Endothelial cell of umbilical vein (primary cell): ENCODE measurements at regions not wholly inside any gene's neighbourhood (a gene's known extent, or its start where the extent isn't known, plus 50 kb on each side); places are given as distances from the start of the nearest gene placed in this dataset.

Experiments used
- BruUV-seq: library from RNA; stranded (reverse); fragments of 400-500 nt; replicated peaks from 2 replicates; lab custom pipeline; 2021; lab: Mats Ljungman, UMichigan
- CTCF ChIA-PET: fragments of 300-600, 350-600 bp; sonication (Branson Sonifier 250); formaldehyde crosslinking; loops from one replicate; lab custom pipeline; 2021; ENCODE audit warnings: antibody characterized with exemption, inconsistent platforms; lab: Charles Lee
- POLR2A ChIA-PET: fragments of 300-600, 350-600 bp; sonication (Branson Sonifier 250); formaldehyde crosslinking; loops from one replicate; lab custom pipeline; 2021; ENCODE audit warnings: antibody characterized with exemption, inconsistent platforms; lab: Charles Lee
- DNase-seq: peaks from one replicate; pipeline ENCODE4 v3.0.0-alpha.2; 2011; ENCODE audit warnings: low read depth, low spot score
- FAIRE-seq: peaks from 2 replicates; lab custom pipeline; 2011; peaks lifted over from hg19 to GRCh38; lab: Jason Lieb, UNC
- H2AFZ ChIP-seq: 2 replicates; pipeline ENCODE4 v1.6.0; 2012; ENCODE audit warnings: low read depth, low read length, control low read depth, inconsistent platforms
- H3K27ac ChIP-seq: 2 replicates; pipeline ENCODE4 v1.5.1; 2011; ENCODE audit warnings: low read depth, mild to moderate bottlenecking, control low read depth, low read length, moderate library complexity; ENCODE audit not compliant: insufficient read depth
- H3K27me3 ChIP-seq, 2 experiments: 2 replicates each; pipeline versions ENCODE4 v1.6.0 to v1.6.1; 2011; ENCODE audit warnings: low read length in 2 of 2, mixed read lengths in 1 of 2; ENCODE audit not compliant: control insufficient read depth in 2 of 2, insufficient read depth in 2 of 2
- H3K36me3 ChIP-seq, 2 experiments: 2 replicates in 1 of 2; 3 replicates in 1 of 2; pipeline ENCODE4 v1.5.1; 2011; ENCODE audit warnings: low read length in 2 of 2, mild to moderate bottlenecking in 1 of 2, moderate library complexity in 1 of 2; ENCODE audit not compliant: control insufficient read depth in 2 of 2, insufficient read depth in 2 of 2; ENCODE audit errors: extremely low read depth in 1 of 2
- H3K4me1 ChIP-seq: 3 replicates; pipeline ENCODE4 v1.5.1; 2011; ENCODE audit warnings: mild to moderate bottlenecking, low read length; ENCODE audit not compliant: control insufficient read depth, insufficient read depth; ENCODE audit errors: extremely low read depth
- H3K4me2 ChIP-seq: 2 replicates; pipeline ENCODE4 v1.6.1; 2011; ENCODE audit warnings: low read length, control low read depth, mixed read lengths; ENCODE audit not compliant: insufficient read depth
- H3K4me3 ChIP-seq, 3 experiments: fragments of 200-600 bp in 1 of 3; sonication (generic), shearing (Covaris generic) in 1 of 3; replicated peaks in 1 of 3; 2 replicates each; pipeline ENCODE4 v1.5.1; 2011 to 2016; ENCODE audit warnings: control low read depth in 3 of 3, low read length in 3 of 3, mild to moderate bottlenecking in 2 of 3, inconsistent platforms in 1 of 3, low read depth in 1 of 3, moderate library complexity in 1 of 3; ENCODE audit not compliant: insufficient read depth in 1 of 3
- H3K79me2 ChIP-seq: 2 replicates; pipeline ENCODE4 v1.6.0; 2012; ENCODE audit warnings: low read length, inconsistent platforms; ENCODE audit not compliant: control insufficient read depth, insufficient read depth
- H3K9ac ChIP-seq: replicated peaks from 2 replicates; pipeline ENCODE3; 2011; ENCODE audit warnings: low read length, control low read depth; ENCODE audit not compliant: insufficient read depth; ENCODE audit errors: extremely low read depth
- H3K9me1 ChIP-seq: replicated peaks from 3 replicates; pipeline ENCODE4 v1.6.0; 2011; ENCODE audit warnings: mild to moderate bottlenecking, low read length; ENCODE audit not compliant: control insufficient read depth, insufficient read depth; ENCODE audit errors: extremely low read depth
- H3K9me3 ChIP-seq: replicated peaks from 2 replicates; pipeline ENCODE4 v1.5.1; 2012; ENCODE audit warnings: low read length, inconsistent platforms; ENCODE audit not compliant: control insufficient read depth, insufficient read depth
- H4K20me1 ChIP-seq: replicated peaks from 2 replicates; pipeline ENCODE3; 2011; ENCODE audit warnings: mild to moderate bottlenecking, low read length; ENCODE audit not compliant: control insufficient read depth, insufficient read depth; ENCODE audit errors: extremely low read depth
- EZH2 ChIP-seq: IDR thresholded peaks from 2 replicates; pipeline ENCODE4 v1.6.1; 2012; ENCODE audit warnings: borderline replicate concordance, low read depth, mild to moderate bottlenecking, moderate library complexity, low read length, inconsistent platforms; ENCODE audit not compliant: severe bottlenecking
- FOS ChIP-seq: IDR thresholded peaks from 2 replicates; pipeline ENCODE4 v1.6.1; 2011; ENCODE audit warnings: mild to moderate bottlenecking, low read length, moderate library complexity, borderline replicate concordance; ENCODE audit not compliant: insufficient read depth
- GATA2 ChIP-seq: IDR thresholded peaks from 2 replicates; pipeline ENCODE4 v1.7.0; 2011; ENCODE audit warnings: low read depth, mild to moderate bottlenecking, moderate library complexity, mixed read lengths, low read length; ENCODE audit not compliant: insufficient read length, insufficient read depth
- JUN ChIP-seq: IDR thresholded peaks from 2 replicates; pipeline ENCODE4 v1.6.1; 2011; ENCODE audit warnings: borderline replicate concordance, low read depth; ENCODE audit not compliant: insufficient read length, insufficient read depth
- MYC ChIP-seq: IDR thresholded peaks from one replicate; pipeline ENCODE4 v1.6.1; 2011; ENCODE audit warnings: mild to moderate bottlenecking, low read depth, low read length
- POLR2A ChIP-seq: IDR thresholded peaks from 2 replicates; pipeline ENCODE4 v1.6.1; 2012; ENCODE audit warnings: low read depth, mild to moderate bottlenecking, control low read depth, low read length
- POLR2AphosphoS5 ChIP-seq: IDR thresholded peaks from 2 replicates; pipeline ENCODE4 v1.6.1; 2012; ENCODE audit warnings: low read depth, mild to moderate bottlenecking, control low read depth, low read length, moderate library complexity; ENCODE audit not compliant: insufficient read depth
- dilution Hi-C: fragments of 300-500 bp; cut with MboI; formaldehyde crosslinking; loops from one replicate; pipeline ENCODE4 v1.15.0; 2019; ENCODE audit warnings: low sequenced_read_pairs; ENCODE audit not compliant: extremely low pct_ligation_motif_present
- intact Hi-C: fragments of 100-400 bp; cut with micrococcal nuclease; formaldehyde crosslinking; loops from one replicate; pipeline ENCODE4 v1.10.0; 2022
- TF ChIP-seq, protein P1 (sequence below), 2 donors: IDR thresholded peaks; 1 replicate in 1 of 2; 2 replicates in 1 of 2; pipeline ENCODE4 v1.5.1; 2011; ENCODE audit warnings: low read length in 2 of 2, mild to moderate bottlenecking in 2 of 2, moderate library complexity in 2 of 2, control low read depth in 1 of 2, inconsistent platforms in 1 of 2, low read depth in 1 of 2; ENCODE audit not compliant: insufficient read depth in 1 of 2; ENCODE audit errors: extremely low read depth in 1 of 2
- TF ChIP-seq, protein P2 (sequence below): IDR thresholded peaks from 2 replicates; pipeline ENCODE4 v1.6.1; 2011; ENCODE audit not compliant: insufficient read depth, insufficient read length

DNA sequence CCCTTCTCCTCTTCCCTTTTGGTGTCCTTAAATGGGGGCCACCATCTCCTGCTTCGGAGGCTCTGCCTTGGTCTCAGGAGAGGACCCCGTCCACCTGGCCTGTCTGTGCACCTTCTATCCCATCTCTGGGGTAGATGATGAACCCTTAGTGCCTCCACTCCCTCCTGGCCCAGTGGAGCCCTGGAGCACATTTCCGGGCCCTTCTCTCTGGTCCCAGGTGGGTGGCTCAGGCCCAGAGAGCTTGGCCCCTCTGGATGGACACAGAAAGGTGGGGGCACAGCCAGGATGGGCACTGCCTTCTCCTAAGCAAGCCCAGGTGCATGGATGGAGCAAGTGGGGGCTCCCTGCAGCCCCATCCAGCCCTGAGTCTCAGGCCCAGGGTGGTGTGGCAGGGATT lies 121.4 kb upstream of the RET start:
- Histone ChIP-seq H3K79me2 (no peaks in the 10 kb centered on the region), H3K4me1 (no peaks in the 10 kb centered on the region), H2AFZ (no peak overlapping the region), H3K9me3 (no peaks in the 10 kb centered on the region), H3K9ac (no peak overlapping the region), H3K27ac (no peak overlapping the region), H3K4me2 (no peak overlapping the region), H3K36me3 (no peaks in the 10 kb centered on the region), H3K27me3 (peaks cover 0 to 3% of the 10 kb centered on the region in 2 experiments), H4K20me1 (no peaks in the 10 kb centered on the region), H3K4me3 (no peak overlapping the region), H3K9me1 (no peaks in the 10 kb centered on the region)
- TF ChIP-seq POLR2AphosphoS5 (no peak), POLR2A (no peak)
- TF ChIP-seq, protein P1, sequence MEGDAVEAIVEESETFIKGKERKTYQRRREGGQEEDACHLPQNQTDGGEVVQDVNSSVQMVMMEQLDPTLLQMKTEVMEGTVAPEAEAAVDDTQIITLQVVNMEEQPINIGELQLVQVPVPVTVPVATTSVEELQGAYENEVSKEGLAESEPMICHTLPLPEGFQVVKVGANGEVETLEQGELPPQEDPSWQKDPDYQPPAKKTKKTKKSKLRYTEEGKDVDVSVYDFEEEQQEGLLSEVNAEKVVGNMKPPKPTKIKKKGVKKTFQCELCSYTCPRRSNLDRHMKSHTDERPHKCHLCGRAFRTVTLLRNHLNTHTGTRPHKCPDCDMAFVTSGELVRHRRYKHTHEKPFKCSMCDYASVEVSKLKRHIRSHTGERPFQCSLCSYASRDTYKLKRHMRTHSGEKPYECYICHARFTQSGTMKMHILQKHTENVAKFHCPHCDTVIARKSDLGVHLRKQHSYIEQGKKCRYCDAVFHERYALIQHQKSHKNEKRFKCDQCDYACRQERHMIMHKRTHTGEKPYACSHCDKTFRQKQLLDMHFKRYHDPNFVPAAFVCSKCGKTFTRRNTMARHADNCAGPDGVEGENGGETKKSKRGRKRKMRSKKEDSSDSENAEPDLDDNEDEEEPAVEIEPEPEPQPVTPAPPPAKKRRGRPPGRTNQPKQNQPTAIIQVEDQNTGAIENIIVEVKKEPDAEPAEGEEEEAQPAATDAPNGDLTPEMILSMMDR (IDR thresholded peaks at IDR 0.05; ENCODE audit: extremely low read depth in 1 of 2, insufficient read depth in 1 of 2, low read depth in 1 of 2, low read length in 2 of 2) = no peak
- no peak for FAIRE-seq
- dilution Hi-C loops = no loop called here
- intact Hi-C loops = no loop called here
- DNase-seq = no peak
- CTCF ChIA-PET = no interaction called here
- BruUV-seq = no TSS peak
- POLR2A ChIA-PET = no interaction called here

DNA sequence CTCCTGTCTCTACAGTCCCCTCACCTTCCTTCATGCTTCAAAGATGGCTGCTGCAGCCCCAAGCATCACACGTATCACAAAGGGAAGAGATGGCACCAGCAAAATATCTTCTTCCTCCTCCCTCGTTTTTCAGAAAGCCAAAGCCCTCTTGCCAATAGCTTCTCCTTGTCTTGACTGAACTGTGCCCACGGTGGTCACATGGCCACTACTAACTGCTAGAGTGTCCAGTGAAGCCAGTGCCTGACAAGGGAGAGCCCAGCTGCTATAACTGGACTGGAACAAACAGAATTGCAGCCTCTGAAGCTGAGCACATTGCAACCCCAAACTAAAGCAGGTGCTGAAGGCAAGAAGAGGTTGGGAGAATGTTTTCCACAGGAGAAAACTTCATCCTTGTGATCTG lies 120.8 kb upstream of the RET start:
- H3K4me2 ChIP-seq = no peak overlapping the region
- no peaks in the 10 kb centered on the region for H3K27me3 ChIP-seq
- ChIA-PET CTCF (no interaction called here), POLR2A (no interaction called here)
- TF ChIP-seq FOS (no peak), EZH2 (no peak), GATA2 (no peak), POLR2AphosphoS5 (no peak), POLR2A (no peak), MYC (no peak), JUN (no peak)
- TF ChIP-seq, protein P1 (IDR thresholded peaks at IDR 0.05; ENCODE audit: extremely low read depth in 1 of 2, insufficient read depth in 1 of 2, low read depth in 1 of 2, low read length in 2 of 2) = no peak
- TF ChIP-seq, protein P2, sequence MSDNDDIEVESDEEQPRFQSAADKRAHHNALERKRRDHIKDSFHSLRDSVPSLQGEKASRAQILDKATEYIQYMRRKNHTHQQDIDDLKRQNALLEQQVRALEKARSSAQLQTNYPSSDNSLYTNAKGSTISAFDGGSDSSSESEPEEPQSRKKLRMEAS = no peak
- no peaks in the 10 kb centered on the region for H3K36me3 ChIP-seq
- dilution Hi-C loops (no loop called here), intact Hi-C loops (no loop called here)
- FAIRE-seq (no peak), DNase-seq (no peak)
- no peaks in the 10 kb centered on the region for H4K20me1 ChIP-seq
- H3K79me2 ChIP-seq = no peaks in the 10 kb centered on the region
- H3K9ac ChIP-seq = no peak overlapping the region
- no peaks in the 10 kb centered on the region for H3K9me1 ChIP-seq
- no peak overlapping the region for H2AFZ ChIP-seq
- no peaks in the 10 kb centered on the region for H3K9me3 ChIP-seq
- no peak overlapping the region for H3K4me3 ChIP-seq
- no peak overlapping the region for H3K27ac ChIP-seq
- no peaks in the 10 kb centered on the region for H3K4me1 ChIP-seq
- BruUV-seq = no TSS peak
